ENCODE measurements at regions not wholly inside any gene's neighbourhood (a gene's known extent, or its start where the extent isn't known, plus 50 kb on each side); places are given as distances from the start of the nearest gene placed in this dataset.

DNA sequence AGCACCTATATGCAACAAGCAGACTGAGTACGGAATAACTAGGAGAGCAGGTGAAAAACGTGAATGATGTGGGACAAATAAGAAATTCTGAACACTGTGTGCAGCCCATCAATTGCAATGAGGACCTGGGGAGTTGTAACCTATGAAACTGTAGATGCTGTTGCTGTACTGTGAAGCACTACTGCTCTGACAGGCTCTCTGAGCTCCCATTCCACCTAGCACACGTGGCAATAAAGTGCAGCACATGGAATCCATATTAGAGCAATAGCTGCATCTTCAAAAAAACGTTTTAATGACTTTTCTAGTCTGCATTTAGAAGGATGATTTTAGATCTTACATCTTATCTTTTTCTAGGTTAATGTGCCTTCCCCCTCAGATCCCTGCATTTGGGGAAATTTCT is 748.7 kb upstream of the GOLIM4 start:
- no peak overlapping the region for H3K27ac Mint-ChIP-seq
- peaks cover 14% of the 10 kb centered on the region for H3K36me3 Mint-ChIP-seq (ENCODE audit: low read depth)
- TF ChIP-seq STAT1 (IDR thresholded peaks at IDR 0.05; ENCODE audit: unreplicated experiment) (no peak), ZNF114 (CRISPR knock-in tag; IDR thresholded peaks at IDR 0.05) (no peak), POLR2AphosphoS5 (IDR thresholded peaks at IDR 0.05; ENCODE audit: low read depth) (no peak), CREB1 (CRISPR knock-in tag; IDR thresholded peaks at IDR 0.05; ENCODE audit: low read depth) (no peak)
- TF ChIP-seq, protein P1, sequence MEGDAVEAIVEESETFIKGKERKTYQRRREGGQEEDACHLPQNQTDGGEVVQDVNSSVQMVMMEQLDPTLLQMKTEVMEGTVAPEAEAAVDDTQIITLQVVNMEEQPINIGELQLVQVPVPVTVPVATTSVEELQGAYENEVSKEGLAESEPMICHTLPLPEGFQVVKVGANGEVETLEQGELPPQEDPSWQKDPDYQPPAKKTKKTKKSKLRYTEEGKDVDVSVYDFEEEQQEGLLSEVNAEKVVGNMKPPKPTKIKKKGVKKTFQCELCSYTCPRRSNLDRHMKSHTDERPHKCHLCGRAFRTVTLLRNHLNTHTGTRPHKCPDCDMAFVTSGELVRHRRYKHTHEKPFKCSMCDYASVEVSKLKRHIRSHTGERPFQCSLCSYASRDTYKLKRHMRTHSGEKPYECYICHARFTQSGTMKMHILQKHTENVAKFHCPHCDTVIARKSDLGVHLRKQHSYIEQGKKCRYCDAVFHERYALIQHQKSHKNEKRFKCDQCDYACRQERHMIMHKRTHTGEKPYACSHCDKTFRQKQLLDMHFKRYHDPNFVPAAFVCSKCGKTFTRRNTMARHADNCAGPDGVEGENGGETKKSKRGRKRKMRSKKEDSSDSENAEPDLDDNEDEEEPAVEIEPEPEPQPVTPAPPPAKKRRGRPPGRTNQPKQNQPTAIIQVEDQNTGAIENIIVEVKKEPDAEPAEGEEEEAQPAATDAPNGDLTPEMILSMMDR (conservative IDR thresholded peaks at IDR 0.05; ENCODE audit: low read depth in 2 of 2) = no peak
- TF ChIP-seq, protein P2, sequence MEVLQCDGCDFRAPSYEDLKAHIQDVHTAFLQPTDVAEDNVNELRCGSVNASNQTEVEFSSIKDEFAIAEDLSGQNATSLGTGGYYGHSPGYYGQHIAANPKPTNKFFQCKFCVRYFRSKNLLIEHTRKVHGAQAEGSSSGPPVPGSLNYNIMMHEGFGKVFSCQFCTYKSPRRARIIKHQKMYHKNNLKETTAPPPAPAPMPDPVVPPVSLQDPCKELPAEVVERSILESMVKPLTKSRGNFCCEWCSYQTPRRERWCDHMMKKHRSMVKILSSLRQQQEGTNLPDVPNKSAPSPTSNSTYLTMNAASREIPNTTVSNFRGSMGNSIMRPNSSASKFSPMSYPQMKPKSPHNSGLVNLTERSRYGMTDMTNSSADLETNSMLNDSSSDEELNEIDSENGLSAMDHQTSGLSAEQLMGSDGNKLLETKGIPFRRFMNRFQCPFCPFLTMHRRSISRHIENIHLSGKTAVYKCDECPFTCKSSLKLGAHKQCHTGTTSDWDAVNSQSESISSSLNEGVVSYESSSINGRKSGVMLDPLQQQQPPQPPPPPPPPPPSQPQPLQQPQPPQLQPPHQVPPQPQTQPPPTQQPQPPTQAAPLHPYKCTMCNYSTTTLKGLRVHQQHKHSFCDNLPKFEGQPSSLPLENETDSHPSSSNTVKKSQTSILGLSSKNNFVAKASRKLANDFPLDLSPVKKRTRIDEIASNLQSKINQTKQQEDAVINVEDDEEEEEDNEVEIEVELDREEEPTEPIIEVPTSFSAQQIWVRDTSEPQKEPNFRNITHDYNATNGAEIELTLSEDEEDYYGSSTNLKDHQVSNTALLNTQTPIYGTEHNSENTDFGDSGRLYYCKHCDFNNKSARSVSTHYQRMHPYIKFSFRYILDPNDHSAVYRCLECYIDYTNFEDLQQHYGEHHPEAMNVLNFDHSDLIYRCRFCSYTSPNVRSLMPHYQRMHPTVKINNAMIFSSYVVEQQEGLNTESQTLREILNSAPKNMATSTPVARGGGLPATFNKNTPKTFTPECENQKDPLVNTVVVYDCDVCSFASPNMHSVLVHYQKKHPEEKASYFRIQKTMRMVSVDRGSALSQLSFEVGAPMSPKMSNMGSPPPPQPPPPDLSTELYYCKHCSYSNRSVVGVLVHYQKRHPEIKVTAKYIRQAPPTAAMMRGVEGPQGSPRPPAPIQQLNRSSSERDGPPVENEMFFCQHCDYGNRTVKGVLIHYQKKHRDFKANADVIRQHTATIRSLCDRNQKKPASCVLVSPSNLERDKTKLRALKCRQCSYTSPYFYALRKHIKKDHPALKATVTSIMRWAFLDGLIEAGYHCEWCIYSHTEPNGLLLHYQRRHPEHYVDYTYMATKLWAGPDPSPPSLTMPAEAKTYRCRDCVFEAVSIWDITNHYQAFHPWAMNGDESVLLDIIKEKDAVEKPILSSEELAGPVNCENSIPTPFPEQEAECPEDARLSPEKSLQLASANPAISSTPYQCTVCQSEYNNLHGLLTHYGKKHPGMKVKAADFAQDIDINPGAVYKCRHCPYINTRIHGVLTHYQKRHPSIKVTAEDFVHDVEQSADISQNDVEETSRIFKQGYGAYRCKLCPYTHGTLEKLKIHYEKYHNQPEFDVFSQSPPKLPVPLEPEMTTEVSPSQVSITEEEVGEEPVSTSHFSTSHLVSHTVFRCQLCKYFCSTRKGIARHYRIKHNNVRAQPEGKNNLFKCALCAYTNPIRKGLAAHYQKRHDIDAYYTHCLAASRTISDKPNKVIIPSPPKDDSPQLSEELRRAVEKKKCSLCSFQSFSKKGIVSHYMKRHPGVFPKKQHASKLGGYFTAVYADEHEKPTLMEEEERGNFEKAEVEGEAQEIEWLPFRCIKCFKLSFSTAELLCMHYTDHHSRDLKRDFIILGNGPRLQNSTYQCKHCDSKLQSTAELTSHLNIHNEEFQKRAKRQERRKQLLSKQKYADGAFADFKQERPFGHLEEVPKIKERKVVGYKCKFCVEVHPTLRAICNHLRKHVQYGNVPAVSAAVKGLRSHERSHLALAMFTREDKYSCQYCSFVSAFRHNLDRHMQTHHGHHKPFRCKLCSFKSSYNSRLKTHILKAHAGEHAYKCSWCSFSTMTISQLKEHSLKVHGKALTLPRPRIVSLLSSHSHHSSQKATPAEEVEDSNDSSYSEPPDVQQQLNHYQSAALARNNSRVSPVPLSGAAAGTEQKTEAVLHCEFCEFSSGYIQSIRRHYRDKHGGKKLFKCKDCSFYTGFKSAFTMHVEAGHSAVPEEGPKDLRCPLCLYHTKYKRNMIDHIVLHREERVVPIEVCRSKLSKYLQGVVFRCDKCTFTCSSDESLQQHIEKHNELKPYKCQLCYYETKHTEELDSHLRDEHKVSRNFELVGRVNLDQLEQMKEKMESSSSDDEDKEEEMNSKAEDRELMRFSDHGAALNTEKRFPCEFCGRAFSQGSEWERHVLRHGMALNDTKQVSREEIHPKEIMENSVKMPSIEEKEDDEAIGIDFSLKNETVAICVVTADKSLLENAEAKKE (CRISPR knock-in tag; IDR thresholded peaks at IDR 0.05) = no peak
- TF ChIP-seq, protein P3, sequence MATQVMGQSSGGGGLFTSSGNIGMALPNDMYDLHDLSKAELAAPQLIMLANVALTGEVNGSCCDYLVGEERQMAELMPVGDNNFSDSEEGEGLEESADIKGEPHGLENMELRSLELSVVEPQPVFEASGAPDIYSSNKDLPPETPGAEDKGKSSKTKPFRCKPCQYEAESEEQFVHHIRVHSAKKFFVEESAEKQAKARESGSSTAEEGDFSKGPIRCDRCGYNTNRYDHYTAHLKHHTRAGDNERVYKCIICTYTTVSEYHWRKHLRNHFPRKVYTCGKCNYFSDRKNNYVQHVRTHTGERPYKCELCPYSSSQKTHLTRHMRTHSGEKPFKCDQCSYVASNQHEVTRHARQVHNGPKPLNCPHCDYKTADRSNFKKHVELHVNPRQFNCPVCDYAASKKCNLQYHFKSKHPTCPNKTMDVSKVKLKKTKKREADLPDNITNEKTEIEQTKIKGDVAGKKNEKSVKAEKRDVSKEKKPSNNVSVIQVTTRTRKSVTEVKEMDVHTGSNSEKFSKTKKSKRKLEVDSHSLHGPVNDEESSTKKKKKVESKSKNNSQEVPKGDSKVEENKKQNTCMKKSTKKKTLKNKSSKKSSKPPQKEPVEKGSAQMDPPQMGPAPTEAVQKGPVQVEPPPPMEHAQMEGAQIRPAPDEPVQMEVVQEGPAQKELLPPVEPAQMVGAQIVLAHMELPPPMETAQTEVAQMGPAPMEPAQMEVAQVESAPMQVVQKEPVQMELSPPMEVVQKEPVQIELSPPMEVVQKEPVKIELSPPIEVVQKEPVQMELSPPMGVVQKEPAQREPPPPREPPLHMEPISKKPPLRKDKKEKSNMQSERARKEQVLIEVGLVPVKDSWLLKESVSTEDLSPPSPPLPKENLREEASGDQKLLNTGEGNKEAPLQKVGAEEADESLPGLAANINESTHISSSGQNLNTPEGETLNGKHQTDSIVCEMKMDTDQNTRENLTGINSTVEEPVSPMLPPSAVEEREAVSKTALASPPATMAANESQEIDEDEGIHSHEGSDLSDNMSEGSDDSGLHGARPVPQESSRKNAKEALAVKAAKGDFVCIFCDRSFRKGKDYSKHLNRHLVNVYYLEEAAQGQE (IDR thresholded peaks at IDR 0.05; ENCODE audit: unreplicated experiment) = no peak
- H3K4me1 Mint-ChIP-seq = peaks cover 46% of the 10 kb centered on the region
- no peak for ATAC-seq
- peaks cover 38% of the 10 kb centered on the region for H3K4me1 ChIP-seq (ENCODE audit: insufficient read depth)
- H3K4me3 Mint-ChIP-seq = no peak overlapping the region; the same call in 2 of the 3 replicates
- H3F3A ChIP-seq (replicated peaks; ENCODE audit: low read depth) = no peaks in the 10 kb centered on the region; the same call in 1 of the 2 replicates
- no peaks in the 10 kb centered on the region for H3K79me2 ChIP-seq (replicated peaks; ENCODE audit: insufficient read depth)
- H3K4me3 ChIP-seq = no peak overlapping the region
- no peak overlapping the region for H3K27ac ChIP-seq (ENCODE audit: low read depth)
- H3K36me3 ChIP-seq (ENCODE audit: insufficient read depth) = no peaks in the 10 kb centered on the region
- no peaks in the 10 kb centered on the region for H3K9me2 ChIP-seq (ENCODE audit: insufficient read depth)
- H3K9me3 Mint-ChIP-seq = peaks cover 8% of the 10 kb centered on the region; the same call in 2 of the 3 replicates
- H3K4me2 ChIP-seq = no peak overlapping the region
- no peaks in the 10 kb centered on the region for H3K27me3 Mint-ChIP-seq (ENCODE audit: insufficient read depth, low read depth, poor library complexity)
- H2AFZ ChIP-seq = no peak overlapping the region
- H4K20me1 ChIP-seq (replicated peaks; ENCODE audit: insufficient read depth) = no peaks in the 10 kb centered on the region
- no peaks in the 10 kb centered on the region for H3K27me3 ChIP-seq (ENCODE audit: insufficient read depth)
- no peak for DNase-seq (ENCODE audit: low spot score)

Measured in GM23338 (cell line).